Memory B cell (primary cell): ENCODE measurements at regions not wholly inside any gene's neighbourhood (a gene's known extent, or its start where the extent isn't known, plus 50 kb on each side); places are given as distances from the start of the nearest gene placed in this dataset.

Experiments used
- ATAC-seq: fragments of 150-1000 bp; cut with Tn5 transposase; 2 replicates; pipeline ENCODE4 v1.10.0; 2021; ENCODE audit warnings: low read depth, mild to moderate bottlenecking, moderate library complexity
- DNase-seq, 2 donors: peaks; one replicate each; pipeline ENCODE4 v3.0.0; 2022; ENCODE audit warnings: low spot score in 2 of 2
- H3K27ac Mint-ChIP-seq: one replicate; pipeline ENCODE4 v1.8.0; 2022; ENCODE audit warnings: mild to moderate bottlenecking, moderate library complexity, mixed read lengths
- H3K27me3 Mint-ChIP-seq: one replicate; pipeline ENCODE4 v1.8.0; 2022; ENCODE audit warnings: mixed read lengths
- H3K36me3 Mint-ChIP-seq: one replicate; pipeline ENCODE4 v1.8.0; 2022; ENCODE audit warnings: mild to moderate bottlenecking, mixed read lengths
- H3K4me1 Mint-ChIP-seq: one replicate; pipeline ENCODE4 v1.8.0; 2022; ENCODE audit warnings: mixed read lengths
- H3K4me3 Mint-ChIP-seq: one replicate; pipeline ENCODE4 v1.8.0; 2022; ENCODE audit warnings: mild to moderate bottlenecking, moderate library complexity, mixed read lengths
- H3K9me3 Mint-ChIP-seq: one replicate; pipeline ENCODE4 v1.8.0; 2022; ENCODE audit warnings: mixed read lengths

DNA sequence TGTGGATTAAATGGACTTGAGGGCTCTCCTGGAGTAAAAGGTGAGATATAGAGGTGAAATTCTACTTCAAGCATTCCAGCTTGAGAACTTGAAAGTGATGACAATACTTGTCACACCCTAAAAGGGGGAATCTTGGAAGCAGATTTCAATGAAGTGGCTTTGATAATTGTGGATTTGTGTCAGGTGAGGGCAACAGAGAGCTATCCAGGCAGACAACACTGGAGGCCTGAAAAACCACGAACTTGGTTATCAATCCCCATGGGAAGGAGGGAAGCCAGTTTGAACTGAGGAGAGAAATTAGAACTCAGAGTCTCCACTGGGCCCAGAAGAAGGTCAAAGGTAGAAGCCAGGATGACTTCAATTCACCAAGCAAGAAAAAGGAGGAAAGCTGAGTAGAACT, 263.9 kb downstream of the FIGN start:
- H3K36me3 Mint-ChIP-seq, result no peaks in the 10 kb centered on the region
- no peaks in the 10 kb centered on the region for H3K4me1 Mint-ChIP-seq
- no peaks in the 10 kb centered on the region for H3K27me3 Mint-ChIP-seq
- H3K27ac Mint-ChIP-seq, result no peak overlapping the region
- no peak overlapping the region for H3K4me3 Mint-ChIP-seq
- H3K9me3 Mint-ChIP-seq, result peaks cover 3% of the 10 kb centered on the region
- DNase-seq (no peak), ATAC-seq (no peak)

- no peak for DNase-seq
These were observed 266.2 kb downstream of the FIGN start for GRCh38 chr2:163469561-163469962.

DNA sequence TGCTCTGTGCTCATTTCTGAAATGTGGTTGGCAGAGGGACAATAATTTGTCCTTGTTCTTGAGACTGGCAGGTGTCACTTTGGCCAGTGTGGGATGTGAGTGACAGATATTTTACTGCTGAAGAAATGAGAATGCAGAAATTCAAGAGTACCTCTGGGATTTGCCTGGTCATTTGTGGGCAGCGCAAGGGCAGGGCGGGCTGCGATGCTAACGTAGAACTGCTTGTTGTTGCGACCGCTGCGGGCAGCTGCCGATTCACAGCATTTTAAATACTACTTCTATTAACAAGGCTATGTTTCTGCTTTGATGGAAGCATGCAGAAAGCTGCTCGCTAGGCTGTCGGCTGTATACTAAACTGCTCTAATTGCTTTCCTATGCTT, 268.6 kb downstream of the FIGN start:
- Mint-ChIP-seq H3K9me3 (no peaks in the 10 kb centered on the region), H3K4me3 (no peak overlapping the region), H3K27me3 (peaks cover 2% of the 10 kb centered on the region), H3K4me1 (no peaks in the 10 kb centered on the region), H3K36me3 (no peaks in the 10 kb centered on the region), H3K27ac (no peak overlapping the region)
- no peak for DNase-seq
- no peak for ATAC-seq

More at GRCh38 chr2:163469561-163469962, 266.2 kb downstream of the FIGN start:
- Mint-ChIP-seq H3K27ac (no peak overlapping the region), H3K27me3 (peaks cover 2% of the 10 kb centered on the region), H3K9me3 (peaks cover 3% of the 10 kb centered on the region), H3K4me3 (no peak overlapping the region), H3K4me1 (no peaks in the 10 kb centered on the region), H3K36me3 (no peaks in the 10 kb centered on the region)
- ATAC-seq, result no peak

DNA sequence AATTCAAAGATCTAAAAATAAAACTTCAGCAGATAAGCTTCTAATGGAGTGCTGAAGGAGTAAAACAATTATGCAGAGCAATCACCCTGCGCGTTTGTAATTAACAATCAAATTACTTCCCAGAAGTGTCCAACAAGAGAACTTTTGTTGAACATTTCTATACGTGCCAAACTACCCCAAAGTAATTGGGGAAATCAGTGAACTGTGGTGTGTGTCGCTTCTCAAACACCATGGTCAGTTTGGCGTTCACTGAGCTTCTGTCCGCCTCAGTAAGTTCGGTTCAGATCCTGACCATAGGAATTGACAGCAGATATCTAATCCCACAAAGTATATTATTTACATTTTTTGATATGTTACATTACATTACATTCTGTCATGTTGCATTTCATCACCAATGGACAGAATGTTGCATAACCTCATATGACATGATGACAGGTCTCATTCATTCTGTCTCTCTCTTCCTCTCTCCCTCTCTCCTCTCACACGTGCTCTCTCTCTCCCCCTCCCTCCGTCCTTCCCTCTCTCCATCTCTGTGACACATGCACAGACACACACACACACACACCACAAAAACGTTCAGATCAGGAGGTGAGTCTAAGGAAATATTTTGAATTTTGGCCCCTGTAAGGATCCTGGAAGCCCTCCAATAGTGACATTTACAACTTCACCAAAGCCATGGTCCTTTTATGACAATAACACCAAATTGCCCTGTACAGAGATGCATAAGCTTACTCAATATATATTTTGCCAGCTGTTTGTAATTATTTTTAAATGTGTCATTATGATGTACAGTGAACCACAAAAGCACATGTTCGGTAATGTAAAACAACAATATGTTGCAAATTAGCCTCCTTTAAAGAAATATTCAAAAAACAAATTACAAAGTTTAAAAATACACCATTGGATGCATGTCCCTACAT, 269.2 kb downstream of the FIGN start:
- H3K4me3 Mint-ChIP-seq, result no peak overlapping the region
- no peaks in the 10 kb centered on the region for H3K4me1 Mint-ChIP-seq

GRCh38 chr2:163465440-163465839, 270.4 kb downstream of the FIGN start:
- Mint-ChIP-seq H3K36me3 (no peaks in the 10 kb centered on the region), H3K9me3 (no peaks in the 10 kb centered on the region), H3K27me3 (peaks cover 2% of the 10 kb centered on the region), H3K4me3 (no peak overlapping the region), H3K4me1 (no peaks in the 10 kb centered on the region), H3K27ac (no peak overlapping the region)
- DNase-seq, result no peak
- ATAC-seq, result no peak

More for the DNA sequence above, 269.2 kb downstream of the FIGN start:
- DNase-seq (no peak), ATAC-seq (no peak)
- H3K9me3 Mint-ChIP-seq, result no peaks in the 10 kb centered on the region
- H3K27me3 Mint-ChIP-seq, result peaks cover 2% of the 10 kb centered on the region
- H3K27ac Mint-ChIP-seq, result no peak overlapping the region
- H3K36me3 Mint-ChIP-seq, result no peaks in the 10 kb centered on the region

DNA sequence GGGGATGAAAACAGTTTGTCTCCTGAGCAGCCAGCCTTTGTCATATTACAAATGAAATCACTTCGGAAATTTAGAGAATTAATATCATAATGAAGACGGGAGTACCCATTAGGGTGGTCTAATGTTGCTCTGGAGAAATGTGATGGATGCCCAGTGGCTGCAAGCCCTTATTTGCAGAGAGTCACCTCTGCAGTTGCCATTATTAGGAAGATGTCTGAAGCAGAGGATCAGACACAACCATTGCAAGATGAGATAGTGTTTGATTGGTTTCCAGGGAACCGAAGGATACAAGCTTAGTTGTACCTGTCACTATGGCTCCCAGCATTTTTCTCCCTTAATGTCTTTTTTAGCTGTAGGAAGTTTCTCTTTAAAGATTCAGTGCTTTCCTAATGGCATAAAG, 272.4 kb downstream of the FIGN start:
- Mint-ChIP-seq H3K9me3 (no peaks in the 10 kb centered on the region), H3K27ac (no peak overlapping the region), H3K4me3 (no peak overlapping the region), H3K27me3 (peaks cover 2% of the 10 kb centered on the region), H3K36me3 (no peaks in the 10 kb centered on the region), H3K4me1 (no peaks in the 10 kb centered on the region)
- no peak for ATAC-seq
- no peak for DNase-seq

DNA sequence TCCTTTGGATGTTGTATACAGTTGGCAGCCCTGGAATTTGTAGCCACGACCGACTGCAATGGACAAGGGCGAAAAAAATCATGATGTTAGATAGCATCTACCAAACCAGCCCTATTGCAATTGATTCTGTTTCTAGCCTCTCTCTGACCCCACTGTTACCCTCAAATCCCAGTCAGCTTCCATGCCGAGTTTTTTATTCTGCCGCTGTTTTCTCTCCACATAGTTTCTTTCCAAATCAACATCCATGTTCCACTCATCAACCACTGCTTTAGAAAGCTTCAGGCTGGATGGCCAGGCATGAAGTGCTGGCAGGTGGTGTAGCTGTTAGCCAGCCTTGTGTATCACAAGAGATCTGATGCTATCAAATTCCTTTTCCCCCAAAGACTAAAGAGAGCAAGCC, 272.8 kb downstream of the FIGN start:
- Mint-ChIP-seq H3K9me3 (no peaks in the 10 kb centered on the region), H3K27ac (no peak overlapping the region), H3K27me3 (peaks cover 2% of the 10 kb centered on the region), H3K36me3 (no peaks in the 10 kb centered on the region), H3K4me3 (no peak overlapping the region), H3K4me1 (no peaks in the 10 kb centered on the region)
- ATAC-seq, result no peak
- no peak for DNase-seq

DNA sequence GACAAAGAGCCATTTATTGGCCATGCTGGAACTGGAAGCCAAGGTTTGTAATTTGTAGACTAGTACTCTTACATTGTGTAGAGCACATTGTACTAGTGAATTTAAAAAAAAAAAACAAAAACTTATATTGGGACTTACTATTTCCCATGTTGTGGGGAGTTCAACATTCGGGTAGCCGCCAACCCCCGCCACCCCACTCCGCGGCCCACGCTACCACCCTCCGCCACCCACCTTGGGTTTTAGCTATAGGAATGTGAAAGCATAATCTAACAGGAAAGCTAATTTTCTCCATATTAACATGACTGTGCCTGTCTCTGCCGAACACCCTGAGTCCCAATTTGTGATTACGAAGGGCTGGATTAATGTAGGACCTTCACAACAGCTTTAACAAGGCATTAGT, 275.8 kb downstream of the FIGN start:
- Mint-ChIP-seq H3K27me3 (no peaks in the 10 kb centered on the region), H3K4me3 (no peak overlapping the region), H3K4me1 (no peaks in the 10 kb centered on the region), H3K27ac (no peak overlapping the region), H3K9me3 (no peaks in the 10 kb centered on the region), H3K36me3 (no peaks in the 10 kb centered on the region)
- DNase-seq (no peak), ATAC-seq (no peak)

GRCh38 chr2:163456953-163457743, 278.7 kb downstream of the FIGN start:
- ATAC-seq (no peak), DNase-seq (no peak)
- Mint-ChIP-seq H3K27me3 (no peaks in the 10 kb centered on the region), H3K27ac (no peak overlapping the region), H3K4me3 (no peak overlapping the region), H3K36me3 (no peaks in the 10 kb centered on the region), H3K9me3 (no peaks in the 10 kb centered on the region), H3K4me1 (no peaks in the 10 kb centered on the region)

DNA sequence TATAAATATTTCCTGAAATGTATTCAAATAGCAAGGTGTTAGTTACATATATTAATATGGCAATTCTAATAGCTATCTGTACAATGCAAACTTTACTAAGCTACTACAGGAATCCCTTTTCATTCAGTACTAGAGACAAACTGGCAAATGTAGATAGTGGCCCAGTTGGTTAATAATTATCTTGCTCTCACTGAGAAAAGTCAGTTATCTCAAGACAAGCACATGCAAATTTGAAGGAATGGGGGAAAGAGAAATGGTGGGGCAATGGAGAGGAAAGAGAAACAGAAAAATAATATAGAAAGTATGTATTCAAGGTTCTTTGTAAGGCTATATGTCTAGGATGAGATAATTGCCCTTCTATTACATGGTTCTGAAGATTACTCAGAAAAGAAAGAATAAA, 280.0 kb downstream of the FIGN start:
- no peak for ATAC-seq
- no peaks in the 10 kb centered on the region for H3K9me3 Mint-ChIP-seq
- H3K27ac Mint-ChIP-seq, result no peak overlapping the region

GRCh38 chr2:163453920-163454319, 281.9 kb downstream of the FIGN start:
- Mint-ChIP-seq H3K9me3 (no peaks in the 10 kb centered on the region), H3K4me1 (no peaks in the 10 kb centered on the region), H3K4me3 (no peak overlapping the region)

More for the DNA sequence above, 280.0 kb downstream of the FIGN start:
- Mint-ChIP-seq H3K27me3 (no peaks in the 10 kb centered on the region), H3K36me3 (no peaks in the 10 kb centered on the region), H3K4me1 (no peaks in the 10 kb centered on the region), H3K4me3 (no peak overlapping the region)
- DNase-seq, result no peak

DNA sequence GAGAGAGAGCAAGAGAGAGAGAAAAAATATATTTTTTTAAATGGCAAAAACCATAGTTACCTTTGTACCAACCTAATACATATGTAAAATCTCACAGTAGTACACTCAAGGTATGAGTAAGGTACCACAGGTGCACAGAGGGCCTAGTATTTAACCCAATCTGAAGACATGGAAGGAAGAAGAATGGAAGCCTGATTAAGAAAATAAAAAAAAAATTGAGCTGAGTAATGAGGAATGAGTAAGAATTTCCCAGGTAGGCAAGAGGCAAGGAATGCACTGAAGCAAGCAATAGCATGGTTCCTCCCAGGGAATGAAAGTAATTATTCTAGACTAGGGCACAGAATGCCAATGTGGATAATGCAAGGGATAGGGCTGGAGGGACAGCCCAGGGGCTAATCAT, 294.2 kb downstream of the FIGN start:
- DNase-seq, result no peak
- H3K9me3 Mint-ChIP-seq, result peaks cover 7% of the 10 kb centered on the region

More at GRCh38 chr2:163453920-163454319, 281.9 kb downstream of the FIGN start:
- no peak for DNase-seq
- no peaks in the 10 kb centered on the region for H3K36me3 Mint-ChIP-seq
- H3K27ac Mint-ChIP-seq, result no peak overlapping the region
- ATAC-seq, result no peak
- no peaks in the 10 kb centered on the region for H3K27me3 Mint-ChIP-seq

GRCh38 chr2:163436963-163437362, 298.8 kb downstream of the FIGN start:
- ATAC-seq, result no peak
- Mint-ChIP-seq H3K9me3 (peaks cover 5% of the 10 kb centered on the region), H3K4me3 (no peak overlapping the region), H3K36me3 (no peaks in the 10 kb centered on the region), H3K27me3 (no peaks in the 10 kb centered on the region), H3K27ac (no peak overlapping the region), H3K4me1 (peaks cover 5% of the 10 kb centered on the region)
- no peak for DNase-seq

More for the DNA sequence above, 294.2 kb downstream of the FIGN start:
- ATAC-seq, result no peak
- H3K27me3 Mint-ChIP-seq, result no peaks in the 10 kb centered on the region
- H3K36me3 Mint-ChIP-seq, result no peaks in the 10 kb centered on the region
- no peak overlapping the region for H3K4me3 Mint-ChIP-seq
- no peak overlapping the region for H3K27ac Mint-ChIP-seq
- H3K4me1 Mint-ChIP-seq, result no peaks in the 10 kb centered on the region

DNA sequence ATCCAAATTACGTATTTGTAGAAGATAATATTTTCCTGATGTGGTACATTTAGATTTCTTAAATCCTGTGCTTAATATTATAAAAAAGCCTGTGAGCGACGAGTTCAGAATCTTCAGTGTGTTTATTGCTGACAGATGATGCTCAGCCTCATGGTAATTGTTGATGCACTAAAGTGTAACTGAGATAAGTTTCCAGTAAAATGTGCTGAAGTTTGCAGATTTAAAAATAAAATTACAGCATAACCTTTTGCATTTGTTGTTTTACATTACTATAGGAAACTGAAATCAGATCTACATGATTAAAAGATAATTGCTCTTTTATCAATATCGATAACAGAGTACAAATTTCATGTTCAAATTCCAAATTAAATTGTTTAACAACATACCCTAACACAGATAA, 307.6 kb downstream of the FIGN start:
- ATAC-seq (no peak), DNase-seq (no peak)
- Mint-ChIP-seq H3K9me3 (peaks cover 6% of the 10 kb centered on the region), H3K27ac (no peak overlapping the region), H3K36me3 (no peaks in the 10 kb centered on the region), H3K4me3 (no peak overlapping the region), H3K4me1 (peaks cover 2% of the 10 kb centered on the region), H3K27me3 (no peaks in the 10 kb centered on the region)
